ENCODE measurements at regions not wholly inside any gene's neighbourhood (a gene's known extent, or its start where the extent isn't known, plus 50 kb on each side); places are given as distances from the start of the nearest gene placed in this dataset.
"Not testable (repeated sequence)": the region's sequence is repeated elsewhere in the genome, so short reads cannot be mapped to it uniquely, and the experiment has no call there.

DNA sequence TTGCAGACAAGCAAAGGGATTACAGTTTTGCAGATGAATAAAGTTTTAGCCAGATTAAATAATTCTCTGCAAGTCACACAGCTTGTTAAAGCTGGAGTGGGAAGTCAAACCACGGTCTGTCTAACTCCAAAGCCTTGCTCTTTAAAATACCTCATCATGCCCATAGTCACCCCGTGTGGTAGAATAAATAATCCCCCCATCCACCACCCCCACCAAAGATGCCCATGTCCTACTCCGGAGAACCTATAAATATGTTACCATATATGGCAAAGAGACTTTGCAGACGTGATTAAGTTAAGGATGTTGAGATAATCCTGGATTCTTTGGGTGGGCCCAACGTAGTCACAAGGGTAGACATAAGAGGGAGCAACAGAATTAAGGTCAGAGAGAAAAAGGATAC lies 118.7 kb downstream of the BEND2 start:
- DNase-seq, result no peak

DNA sequence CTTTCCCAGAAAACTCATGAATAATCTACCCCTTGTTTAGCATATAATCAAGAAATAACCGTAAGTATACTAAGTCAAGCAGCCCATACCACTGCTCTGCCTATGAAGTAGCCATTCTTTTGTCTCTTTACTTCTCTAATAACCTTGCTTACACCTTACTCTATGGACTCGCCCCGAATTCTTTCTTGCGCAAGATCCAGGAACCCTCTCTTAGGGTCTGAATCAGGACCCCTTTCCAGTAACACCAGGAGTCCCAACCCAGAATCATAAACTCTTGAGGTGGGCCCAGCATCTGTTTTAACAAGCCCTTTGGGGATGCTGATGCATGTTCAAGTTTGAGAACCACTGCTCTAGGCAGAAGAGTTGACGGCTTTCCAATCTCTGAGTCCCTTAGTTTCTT lies 119.6 kb downstream of the BEND2 start:
- no peak for DNase-seq

DNA sequence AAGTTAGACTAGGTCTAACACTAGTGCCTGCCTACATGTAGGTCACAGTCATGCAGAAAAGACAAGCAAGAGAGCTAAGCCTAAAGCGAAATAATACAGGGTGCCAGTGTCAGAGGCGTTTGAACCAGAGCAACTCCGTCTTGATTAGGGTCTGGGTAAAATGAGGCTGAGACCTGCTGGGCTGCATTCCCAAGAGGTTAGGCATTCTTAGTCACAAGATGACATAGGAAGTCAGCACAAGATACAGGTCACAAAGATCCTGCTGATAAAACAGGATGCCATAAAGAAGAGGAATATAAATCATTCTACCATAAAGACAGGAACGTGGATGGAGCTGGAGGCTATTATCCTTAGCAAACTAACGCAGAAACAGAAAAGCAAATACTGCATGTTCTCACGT lies 120.9 kb downstream of the BEND2 start:
- DNase-seq, result no peak

DNA sequence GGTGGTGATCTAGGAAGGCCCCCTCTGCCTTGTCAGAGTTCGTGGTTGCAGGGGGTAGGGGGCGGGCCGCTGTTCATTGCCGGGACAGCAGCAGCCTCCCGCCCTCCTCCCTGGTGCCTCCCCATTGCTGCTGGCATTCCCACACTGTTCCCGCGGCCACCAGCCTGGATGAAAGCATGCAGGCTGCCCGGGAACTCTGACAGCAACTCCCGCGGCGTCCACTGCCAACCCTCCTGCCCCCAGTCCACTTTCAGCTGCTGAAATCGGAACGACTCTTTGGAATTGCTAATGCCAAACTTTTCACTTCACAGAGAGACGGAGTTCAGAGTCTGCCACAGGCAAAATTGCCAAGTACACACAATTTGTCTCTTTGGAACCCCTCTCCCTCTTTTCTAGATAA lies 121.9 kb downstream of the BEND2 start:
- DNase-seq, result peak in 27 of 56 donors; percentile 0 to 39 (median 1)

DNA sequence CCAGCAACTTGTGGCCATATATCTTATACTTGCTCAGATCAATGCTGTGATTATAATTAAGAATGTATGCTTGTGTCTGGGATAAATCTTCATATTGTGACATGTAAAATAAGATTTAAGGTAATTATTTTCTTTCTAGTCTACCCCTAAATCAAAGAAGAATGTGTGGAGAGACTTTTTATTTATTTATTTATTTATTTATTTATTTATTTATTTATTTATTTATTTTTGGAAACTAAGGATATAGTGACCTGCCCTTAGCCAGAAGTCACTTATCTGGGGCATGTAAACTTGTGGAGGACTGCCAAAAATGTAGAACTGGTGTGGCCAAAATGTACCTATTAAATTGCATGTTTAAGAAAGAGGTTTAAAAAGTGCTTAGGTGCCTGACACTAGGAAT lies 144.3 kb downstream of the BEND2 start:
- DNase-seq, result no peak

DNA sequence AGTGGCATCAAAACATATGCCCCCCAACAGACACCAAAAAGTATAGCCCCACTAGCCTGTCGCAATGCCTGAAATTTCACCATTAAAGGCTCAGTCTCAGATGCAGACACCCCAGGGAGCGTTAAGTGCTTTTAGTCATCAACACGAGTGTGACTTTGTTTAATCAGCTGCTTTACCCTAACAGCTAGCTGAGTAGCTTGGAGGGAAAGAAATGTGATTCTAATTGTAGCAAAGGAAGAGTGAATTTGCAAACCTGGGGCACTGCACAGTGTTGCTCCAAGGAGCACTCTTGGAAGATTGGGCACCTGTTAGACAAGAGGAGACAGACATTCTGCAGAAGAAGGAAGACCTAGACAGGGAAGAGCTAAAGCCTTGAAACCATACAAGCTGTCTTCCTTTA lies 145.1 kb downstream of the BEND2 start:
- no peak for DNase-seq

DNA sequence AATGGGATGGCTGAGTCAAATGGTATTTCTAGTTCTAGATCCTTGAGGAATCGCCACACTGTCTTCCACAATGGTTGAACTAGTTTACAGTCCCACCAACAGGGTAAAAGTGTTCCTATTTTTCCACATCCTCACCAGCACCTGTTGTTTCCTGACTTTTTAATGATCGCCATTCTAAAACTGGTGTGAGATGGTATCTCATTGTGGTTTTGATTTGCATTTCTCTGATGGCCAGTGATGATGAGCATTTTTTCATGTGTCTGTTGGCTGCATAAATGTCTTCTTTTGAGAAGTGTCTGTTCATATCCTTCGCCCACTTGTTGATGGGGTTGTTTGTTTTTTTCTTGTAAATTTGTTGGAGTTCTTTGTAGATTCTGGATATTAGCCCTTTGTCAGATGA lies 152.6 kb downstream of the BEND2 start:
- DNase-seq, result not testable (repeated sequence)

DNA sequence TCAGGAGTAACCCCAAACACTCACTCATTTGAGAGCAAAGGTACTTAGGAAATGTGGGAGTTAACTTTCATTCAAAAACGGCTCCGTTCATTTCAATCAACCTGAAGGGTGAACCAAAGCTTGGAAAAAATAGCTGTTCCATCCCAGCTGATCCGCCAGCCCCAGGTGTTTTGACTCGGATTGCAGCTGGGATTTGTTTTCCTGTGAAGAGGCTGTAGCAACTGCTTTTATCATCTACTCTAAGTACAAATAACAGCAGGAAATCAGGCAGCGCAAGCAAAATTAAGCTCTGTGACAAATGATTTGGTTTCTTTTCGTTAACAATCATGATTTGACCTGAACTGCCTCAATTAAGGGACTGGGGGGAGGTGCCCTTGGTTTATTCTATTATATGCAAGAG lies 154.7 kb downstream of the BEND2 start:
- DNase-seq, result no peak

DNA sequence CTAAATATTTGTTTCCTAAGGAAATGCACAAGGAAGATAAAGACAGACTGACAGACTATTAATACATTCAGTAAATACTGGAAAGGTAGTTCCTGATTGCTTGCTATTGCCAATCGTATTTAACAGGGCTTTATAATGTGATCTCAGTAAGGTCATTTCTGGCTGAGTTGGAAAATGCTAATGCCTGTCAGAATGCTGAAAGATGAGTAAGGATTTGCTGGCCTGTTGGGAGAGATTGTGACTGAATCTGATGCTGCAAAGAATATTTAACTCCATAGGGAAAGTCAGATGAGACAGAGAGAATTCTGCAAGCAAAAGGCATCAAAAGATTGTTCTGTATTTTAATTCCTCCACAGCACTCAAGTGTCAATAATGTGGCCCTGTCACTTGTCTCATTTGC lies 169.0 kb downstream of the BEND2 start:
- DNase-seq, result no peak

DNA sequence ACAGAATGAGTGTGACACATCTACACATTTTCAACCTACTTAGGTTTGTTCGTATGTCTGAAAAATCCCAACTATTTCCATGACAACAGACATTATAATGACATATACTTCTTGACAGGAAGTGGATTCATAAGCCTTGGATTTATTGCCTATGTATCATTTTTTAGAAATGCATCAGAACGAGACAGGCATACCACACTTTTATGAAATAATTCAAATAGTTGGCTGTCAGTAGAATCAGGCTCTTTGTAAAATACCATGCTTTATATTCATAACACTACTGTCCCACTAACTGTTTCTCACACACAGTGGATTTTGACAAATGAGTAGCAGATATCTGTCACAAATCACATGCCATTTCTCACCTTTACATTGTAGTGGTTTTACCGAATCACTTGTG lies 173.2 kb downstream of the BEND2 start:
- DNase-seq, result no peak

DNA sequence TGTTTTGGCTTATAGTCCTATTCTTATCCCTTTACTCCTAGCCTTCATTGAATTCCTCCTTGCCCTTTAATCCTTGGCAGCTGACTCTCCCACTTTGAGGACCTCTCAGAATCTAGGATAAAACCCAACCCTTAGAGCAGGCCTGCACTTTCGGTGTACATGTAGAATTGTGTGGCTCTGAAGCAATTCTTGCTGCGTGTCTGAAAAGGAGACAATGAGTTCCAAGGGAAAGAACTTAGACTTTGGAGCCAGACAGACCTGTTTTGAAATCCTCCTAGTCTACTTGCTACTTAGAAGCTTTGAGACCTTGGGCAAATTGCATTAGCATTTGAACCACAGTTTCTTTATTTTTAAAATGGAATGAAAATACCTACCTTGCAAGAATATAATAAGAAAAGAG lies 175.2 kb downstream of the BEND2 start:
- no peak for DNase-seq

DNA sequence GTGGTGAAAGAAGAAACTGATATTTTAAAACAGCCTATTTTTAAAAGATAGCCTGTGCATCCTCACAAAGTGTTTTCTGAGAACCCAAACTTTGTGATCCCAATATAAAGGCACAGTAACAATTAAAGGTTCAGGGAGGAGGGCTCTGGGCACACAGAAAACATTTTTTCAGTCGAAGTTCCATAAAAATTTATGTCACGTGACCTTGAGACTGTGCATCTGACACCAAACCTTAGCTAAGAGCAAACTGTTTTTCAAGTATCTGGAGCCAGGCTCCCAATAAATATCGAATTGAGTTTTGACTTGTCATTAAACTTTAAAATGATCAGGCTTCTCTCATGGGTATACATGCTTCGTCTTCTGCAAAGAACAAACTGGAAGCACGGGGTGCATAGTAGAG lies 177.9 kb downstream of the BEND2 start:
- no peak for DNase-seq

DNA sequence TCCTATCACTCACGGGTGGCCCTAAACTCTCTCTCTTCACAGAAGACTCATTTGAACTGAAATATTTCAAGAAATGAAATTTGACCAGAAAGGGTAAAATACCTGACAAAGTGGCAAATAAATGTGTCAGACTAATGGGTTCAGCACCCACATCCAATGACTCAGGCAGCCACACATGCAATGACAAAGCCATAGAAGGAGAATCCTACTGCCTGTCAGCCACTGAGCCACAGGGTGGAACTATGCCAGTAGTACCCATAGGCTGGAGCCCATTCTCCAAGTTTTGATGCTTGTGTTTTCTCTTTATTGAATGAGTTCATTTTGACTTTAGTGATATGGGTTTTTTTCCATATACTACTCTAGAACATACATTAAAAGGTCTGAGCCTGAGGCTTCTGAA lies 179.0 kb downstream of the BEND2 start:
- peak in 13 of 56 donors; percentile 0 to 24 (median 3) for DNase-seq

DNA sequence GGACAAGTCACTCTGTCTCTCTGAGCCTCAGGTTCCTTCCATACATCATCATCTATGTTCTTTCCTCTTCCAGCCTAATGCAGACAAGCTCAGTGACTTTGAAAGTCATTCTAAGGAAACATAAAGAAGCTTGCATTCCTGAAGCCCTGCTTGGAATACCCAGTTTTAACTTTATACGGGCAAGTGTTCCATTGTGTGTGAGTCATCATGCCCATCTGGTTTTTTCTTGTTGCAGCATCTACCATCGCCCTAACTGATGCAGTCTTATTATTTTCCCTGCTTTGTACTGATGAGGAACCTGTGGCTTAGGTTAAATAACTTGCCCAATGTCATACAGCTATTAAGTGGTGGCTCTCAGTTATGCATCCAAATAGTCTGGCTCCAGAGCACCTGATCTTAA lies 177.9 kb upstream of the RAI2 start:
- no peak for DNase-seq

DNA sequence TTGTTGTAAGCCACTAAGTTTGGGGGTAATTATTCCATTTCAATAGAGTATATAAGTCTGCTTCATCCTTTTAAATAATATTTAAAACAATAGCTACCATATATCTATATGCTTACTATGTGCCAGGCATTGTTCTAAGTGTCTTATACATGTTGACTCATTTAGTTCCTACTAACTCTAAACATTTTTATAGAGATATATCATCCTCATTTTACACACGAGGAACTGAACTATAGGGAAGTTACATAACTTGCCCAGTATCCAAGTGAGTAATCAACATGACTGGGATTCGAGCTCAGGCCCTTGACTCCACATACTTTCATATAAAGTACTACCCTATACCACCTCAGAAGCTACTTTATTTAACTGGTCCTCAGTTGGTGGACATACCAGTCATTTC lies 175.3 kb upstream of the RAI2 start:
- no peak for DNase-seq

DNA sequence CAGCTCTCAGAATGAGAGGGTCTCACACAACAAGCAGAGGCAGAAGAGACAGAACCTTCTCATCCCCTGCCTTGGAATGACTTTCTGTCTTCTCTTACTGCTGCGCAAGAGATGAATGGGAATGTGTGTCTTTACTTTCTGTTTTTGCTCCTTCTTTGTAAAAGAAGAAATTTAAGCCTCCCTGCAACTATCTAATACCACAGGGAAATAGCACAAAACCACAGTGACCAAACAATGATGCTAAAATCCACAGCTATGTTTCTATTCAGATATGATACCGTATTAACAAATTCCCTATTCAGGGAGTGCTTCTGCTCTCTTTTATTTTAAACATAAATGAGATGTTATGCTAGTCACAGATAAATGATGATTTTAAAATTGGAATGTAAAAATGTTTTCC lies 173.8 kb upstream of the RAI2 start:
- DNase-seq, result no peak

DNA sequence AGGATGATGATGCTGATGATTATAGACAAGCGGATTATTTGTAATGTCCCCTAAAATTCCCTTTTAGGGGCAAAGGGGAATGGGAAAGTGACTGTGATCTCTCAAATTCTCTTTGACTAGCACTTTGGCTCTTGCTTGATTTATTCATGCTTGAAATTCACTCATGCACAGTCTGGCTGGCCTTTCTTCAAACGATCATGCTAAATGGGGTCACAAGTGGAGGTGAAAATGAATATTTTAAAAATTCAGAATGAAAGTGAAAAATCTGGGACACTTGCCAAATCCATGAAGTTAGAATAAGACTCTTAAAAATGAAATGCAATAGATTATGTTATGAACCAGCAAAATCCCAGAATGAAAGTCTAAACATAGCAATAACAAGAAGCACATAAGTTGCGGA lies 173.4 kb upstream of the RAI2 start:
- DNase-seq, result no peak

DNA sequence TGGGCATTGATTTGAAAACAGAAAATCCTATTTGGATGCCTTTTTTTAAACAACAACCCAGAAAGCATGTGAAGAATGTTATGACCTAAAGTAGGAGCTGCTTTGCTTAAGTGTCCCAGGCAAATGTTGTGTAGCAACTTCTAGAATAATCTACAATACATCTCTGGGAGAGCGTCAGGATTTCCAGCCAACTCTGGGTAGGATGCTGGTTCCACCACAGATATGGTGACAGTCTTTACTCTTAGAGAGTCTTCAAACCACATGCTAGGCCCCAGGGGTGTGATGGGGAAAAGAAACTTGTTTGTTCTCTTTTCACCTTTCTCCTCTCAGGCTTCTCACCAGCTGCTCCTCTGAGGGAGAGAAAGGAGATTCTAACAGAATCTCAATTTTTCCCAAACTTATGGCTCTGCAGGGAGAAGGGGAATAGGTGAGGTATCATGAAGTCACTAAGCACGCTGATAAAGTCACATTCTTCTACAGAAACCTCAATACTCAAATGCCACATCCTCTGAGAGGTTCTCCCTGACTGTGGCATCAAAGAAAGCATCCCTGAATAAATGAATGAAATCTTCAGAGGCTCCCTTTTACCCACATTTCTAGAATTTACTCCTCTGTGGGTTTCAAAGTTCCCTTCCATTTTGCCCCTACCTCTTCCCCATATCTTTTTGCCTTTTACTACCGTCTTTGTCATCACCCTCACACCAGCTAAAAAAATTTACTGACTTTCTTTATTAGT lies 171.6 kb upstream of the RAI2 start:
- DNase-seq, result no peak

DNA sequence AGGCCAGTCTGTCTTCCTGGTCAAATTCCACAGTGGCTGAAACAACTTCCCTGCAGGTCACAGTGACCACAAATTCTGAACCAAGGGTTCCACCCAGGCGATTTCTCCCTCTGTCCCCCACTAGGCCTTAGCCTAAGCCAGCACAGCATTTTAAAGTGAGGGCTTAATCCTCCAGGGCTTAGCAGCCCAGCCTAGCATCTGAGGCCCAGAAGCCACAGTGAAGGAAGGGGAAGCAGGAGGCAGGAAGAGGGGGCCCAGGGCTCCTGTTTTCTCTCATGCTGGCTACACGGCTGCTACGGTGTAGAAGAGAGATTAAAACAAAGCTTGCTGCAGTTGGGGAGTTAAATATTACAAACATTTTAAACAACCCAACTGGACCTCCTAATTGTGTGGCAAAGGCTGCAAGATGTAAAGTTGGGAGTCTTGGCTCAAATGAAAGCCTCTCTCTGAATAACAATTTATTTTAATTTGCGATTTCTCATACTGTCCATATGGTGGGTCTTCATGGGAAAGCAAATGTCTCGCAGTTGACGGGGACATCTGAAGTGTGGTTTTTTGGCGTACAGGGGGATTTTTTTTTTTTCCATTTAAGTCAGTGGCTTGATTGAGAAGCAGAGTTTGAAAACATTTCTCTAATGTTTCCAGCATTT lies 170.8 kb upstream of the RAI2 start:
- no peak for DNase-seq

DNA sequence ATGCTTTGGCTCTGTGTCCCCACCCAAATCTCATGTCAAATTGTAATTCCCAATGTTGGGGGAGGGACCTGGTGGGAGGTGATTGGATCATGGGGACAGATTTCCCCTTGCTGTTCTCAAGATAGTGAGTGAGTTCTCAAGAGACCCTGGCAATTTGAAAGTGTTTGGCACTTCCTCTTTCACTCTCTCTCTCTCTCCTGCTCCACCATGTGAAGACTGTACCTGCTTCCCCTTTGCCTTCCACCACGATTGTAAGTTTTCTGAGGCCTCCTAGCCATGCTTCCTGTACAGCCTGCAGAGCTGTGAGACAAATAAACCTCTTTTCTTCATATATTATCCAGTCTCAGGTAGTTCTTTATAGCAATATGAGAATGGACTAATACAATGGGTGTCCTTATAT lies 169.6 kb upstream of the RAI2 start:
- DNase-seq, result not testable (repeated sequence)

DNA sequence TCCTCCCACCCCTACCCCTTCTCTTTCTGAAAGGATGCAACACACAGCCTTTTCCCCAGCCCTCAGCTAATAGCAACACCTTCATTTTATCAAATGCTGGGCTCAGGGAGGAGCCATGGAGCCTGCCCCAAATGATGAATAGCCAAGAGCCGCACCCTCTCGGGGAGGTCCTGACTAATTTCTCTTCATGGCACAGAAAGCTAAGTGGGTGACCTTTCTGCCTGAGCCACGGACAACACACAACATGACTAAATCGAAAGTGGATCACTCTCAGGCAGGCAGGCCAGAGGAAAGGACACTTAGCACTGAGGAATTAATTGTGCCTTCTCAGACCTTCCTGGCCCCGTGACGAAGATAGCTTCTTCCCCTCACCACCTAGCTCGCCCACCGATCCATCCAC lies 165.1 kb upstream of the RAI2 start:
- no peak for DNase-seq

DNA sequence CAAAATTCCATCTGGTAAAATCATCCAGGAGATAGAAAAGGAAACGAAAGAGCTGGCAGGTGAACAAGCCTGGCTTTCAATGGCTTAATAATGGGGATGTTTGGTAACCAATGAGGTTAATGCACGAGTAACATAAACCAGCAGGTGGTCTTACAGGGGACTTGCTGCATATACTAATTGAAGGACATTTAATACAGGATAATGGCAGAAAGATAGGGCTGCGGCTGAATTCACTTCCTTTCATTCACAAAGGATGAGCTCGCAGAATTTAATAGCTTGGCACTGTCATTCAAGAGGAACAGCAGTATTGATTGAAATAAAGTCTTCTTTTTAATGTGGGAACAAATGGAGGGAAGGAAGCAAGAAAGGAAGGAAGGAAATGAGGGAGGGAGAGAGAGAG lies 156.3 kb upstream of the RAI2 start:
- DNase-seq, result no peak

DNA sequence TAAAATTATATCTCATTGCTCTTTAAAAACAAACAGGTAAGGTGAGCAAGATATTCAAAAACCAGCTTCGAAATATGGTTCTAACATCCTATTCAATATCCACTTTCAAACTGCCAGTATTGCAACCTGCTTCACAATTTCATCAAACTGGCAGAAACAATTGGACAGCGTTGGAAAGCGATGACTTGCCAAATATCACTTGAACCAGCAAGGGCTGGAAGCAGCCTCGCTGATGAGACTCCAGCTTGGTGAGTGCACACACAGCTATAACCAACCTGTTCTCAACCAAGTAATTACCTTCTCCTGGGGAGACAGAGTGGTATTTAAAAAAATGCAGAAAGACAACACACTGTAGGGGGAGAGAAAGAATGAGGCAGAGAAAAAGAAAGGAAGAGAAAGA lies 155.8 kb upstream of the RAI2 start:
- DNase-seq, result no peak

DNA sequence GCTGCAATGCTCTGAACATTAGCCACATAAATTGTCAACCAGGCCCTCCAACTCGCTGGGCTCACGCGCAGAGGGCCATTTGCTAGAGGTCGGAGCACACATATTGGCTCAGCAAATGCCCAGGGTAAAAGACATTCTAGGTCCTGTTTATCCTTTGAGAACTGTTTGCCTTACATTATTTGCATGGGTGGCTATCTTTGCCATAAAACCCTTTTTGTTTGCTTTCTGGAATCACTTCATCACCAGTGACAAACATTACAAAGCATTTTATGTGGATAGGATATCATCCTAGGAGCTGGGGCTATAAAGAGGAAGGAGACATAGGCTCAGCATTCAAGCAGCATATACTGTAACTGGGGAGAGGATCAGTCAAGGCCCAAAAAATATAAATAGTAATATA lies 149.2 kb upstream of the RAI2 start:
- no peak for DNase-seq

Data from nucleus accumbens (tissue), 56 donors.